ENCODE measurements at regions not wholly inside any gene's neighbourhood (a gene's known extent, or its start where the extent isn't known, plus 50 kb on each side); places are given as distances from the start of the nearest gene placed in this dataset.
A peak's percentile ranks its signal among the peaks of the same experiment; 100 is the strongest.

GRCh38 chr1:234978397-234979295 is 150.0 kb downstream of the TOMM20 start (continued):
- TF ChIP-seq ZNF274 (CRISPR knock-in tag; IDR thresholded peaks at IDR 0.05) (no peak), KLF6 (CRISPR knock-in tag; IDR thresholded peaks at IDR 0.05) (0 out of 2 replicates have a peak, but pooled peaks have one; percentile 56), ZNF564 (CRISPR knock-in tag; IDR thresholded peaks at IDR 0.05) (no peak), ZNF7 (CRISPR knock-in tag; IDR thresholded peaks at IDR 0.05) (no peak), TRIM24 (CRISPR knock-in tag; IDR thresholded peaks at IDR 0.05) (no peak), SMARCE1 (IDR thresholded peaks at IDR 0.05; ENCODE audit: borderline replicate concordance) (no peak), GTF3A (CRISPR knock-in tag; conservative IDR thresholded peaks at IDR 0.05) (no peak), ZNF329 (CRISPR knock-in tag; IDR thresholded peaks at IDR 0.05; ENCODE audit: low read depth) (no peak), REST (IDR thresholded peaks at IDR 0.05; ENCODE audit: borderline replicate concordance in 1 of 2, low read depth in 1 of 2, low read length in 2 of 2) (peak in 1 of 2 experiments; percentile 66; a peak in 1 of 4 replicates), RBFOX2 (IDR thresholded peaks at IDR 0.05; ENCODE audit: low read depth, low read length) (peak; percentile 52), POGZ (CRISPR knock-in tag; IDR thresholded peaks at IDR 0.05) (peak; percentile 81), ZNF644 (CRISPR knock-in tag; IDR thresholded peaks at IDR 0.05; ENCODE audit: low read depth) (peak; percentile 71; the same call in 1 of the 2 replicates), POLR2A (IDR thresholded peaks at IDR 0.05; ENCODE audit: insufficient read depth in 1 of 2, low read depth in 2 of 2, low read length in 2 of 2) (peak in 1 of 2 experiments; percentile 24; a peak in 1 of 4 replicates), ZFAT (CRISPR knock-in tag; conservative IDR thresholded peaks at IDR 0.05) (no peak), TRAFD1 (CRISPR knock-in tag; IDR thresholded peaks at IDR 0.05; ENCODE audit: borderline replicate concordance) (peak; percentile 82; the same call in 1 of the 2 replicates), ZNF446 (CRISPR knock-in tag; IDR thresholded peaks at IDR 0.05) (no peak), ZNF501 (CRISPR knock-in tag; IDR thresholded peaks at IDR 0.05) (peak; percentile 82), FOXA1 (IDR thresholded peaks at IDR 0.05) (0 out of 2 replicates have a peak, but pooled peaks have one; percentile 61), FOXA1 (CRISPR knock-in tag; IDR thresholded peaks at IDR 0.05) (peak; percentile 82), ZNF780A (CRISPR knock-in tag; IDR thresholded peaks at IDR 0.05) (no peak), TMF1 (CRISPR knock-in tag; IDR thresholded peaks at IDR 0.05; ENCODE audit: low read depth) (no peak), YY1 (IDR thresholded peaks at IDR 0.05; ENCODE audit: insufficient read depth, insufficient replicate concordance, low read depth, low read length) (peak; percentile 15)
- TF ChIP-seq, protein P1, sequence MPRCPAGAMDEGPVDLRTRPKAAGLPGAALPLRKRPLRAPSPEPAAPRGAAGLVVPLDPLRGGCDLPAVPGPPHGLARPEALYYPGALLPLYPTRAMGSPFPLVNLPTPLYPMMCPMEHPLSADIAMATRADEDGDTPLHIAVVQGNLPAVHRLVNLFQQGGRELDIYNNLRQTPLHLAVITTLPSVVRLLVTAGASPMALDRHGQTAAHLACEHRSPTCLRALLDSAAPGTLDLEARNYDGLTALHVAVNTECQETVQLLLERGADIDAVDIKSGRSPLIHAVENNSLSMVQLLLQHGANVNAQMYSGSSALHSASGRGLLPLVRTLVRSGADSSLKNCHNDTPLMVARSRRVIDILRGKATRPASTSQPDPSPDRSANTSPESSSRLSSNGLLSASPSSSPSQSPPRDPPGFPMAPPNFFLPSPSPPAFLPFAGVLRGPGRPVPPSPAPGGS (CRISPR knock-in tag; IDR thresholded peaks at IDR 0.05), result no peak; the same call in 1 of the 2 replicates
- TF ChIP-seq, protein P2, sequence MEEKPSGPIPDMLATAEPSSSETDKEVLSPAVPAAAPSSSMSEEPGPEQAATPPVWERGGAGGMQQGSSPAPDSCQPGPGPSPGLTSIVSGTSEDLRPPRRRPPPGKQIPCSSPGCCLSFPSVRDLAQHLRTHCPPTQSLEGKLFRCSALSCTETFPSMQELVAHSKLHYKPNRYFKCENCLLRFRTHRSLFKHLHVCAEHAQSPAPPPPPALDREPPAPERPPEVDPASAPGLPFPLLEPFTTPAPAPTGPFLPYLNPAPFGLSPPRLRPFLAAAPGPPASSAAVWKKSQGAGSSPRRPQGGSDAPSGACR (CRISPR knock-in tag; IDR thresholded peaks at IDR 0.05), result peak; percentile 84
